Lung (tissue), 11 donors: ENCODE measurements at regions not wholly inside any gene's neighbourhood (a gene's known extent, or its start where the extent isn't known, plus 50 kb on each side); places are given as distances from the start of the nearest gene placed in this dataset.

Experiments used
- ATAC-seq: fragments of 200-7000 bp; cut with Tn5 transposase; one replicate; pipeline ENCODE4 v1.9.1; 2020; ENCODE audit warnings: moderate number of reproducible peaks; ENCODE audit not compliant: insufficient read depth, low FRiP score
- DNase-seq, 3 donors: peaks; one replicate each; pipeline ENCODE4 v3.0.0-alpha.2; 2013 to 2017
- H3K27ac ChIP-seq, 2 donors: one replicate each; pipeline ENCODE4 v1.5.1; 2013; ENCODE audit warnings: mild to moderate bottlenecking in 2 of 2, moderate library complexity in 2 of 2, control low read depth in 1 of 2, inconsistent platforms in 1 of 2, low read depth in 1 of 2, low read length in 1 of 2
- H3K27me3 ChIP-seq, 3 donors: one replicate each; pipeline ENCODE4 v1.5.1; 2013; ENCODE audit warnings: low read length in 2 of 3; ENCODE audit not compliant: control insufficient read depth in 3 of 3, insufficient read depth in 3 of 3
- H3K36me3 ChIP-seq, 4 donors: one replicate each; pipeline ENCODE4 v1.5.1; 2013; ENCODE audit warnings: low read length in 4 of 4, mild to moderate bottlenecking in 1 of 4, moderate library complexity in 1 of 4; ENCODE audit not compliant: control insufficient read depth in 4 of 4, insufficient read depth in 4 of 4
- H3K4me1 ChIP-seq, 5 donors: one replicate each; pipeline ENCODE4 v1.5.1; 2013; ENCODE audit warnings: low read length in 5 of 5, mild to moderate bottlenecking in 2 of 5, moderate library complexity in 1 of 5; ENCODE audit not compliant: control insufficient read depth in 5 of 5, insufficient read depth in 5 of 5
- H3K4me3 ChIP-seq: one replicate; pipeline ENCODE4 v1.5.1; 2013; ENCODE audit warnings: mild to moderate bottlenecking, control low read depth, moderate library complexity
- H3K9ac ChIP-seq, 2 donors: one replicate each; pipeline ENCODE4 v1.5.1; 2013; ENCODE audit warnings: low read length in 2 of 2, control low read depth in 1 of 2; ENCODE audit not compliant: insufficient read depth in 1 of 2
- H3K9me3 ChIP-seq, 4 donors: one replicate each; pipeline ENCODE4 v1.5.1; 2013; ENCODE audit warnings: low read length in 3 of 4, mild to moderate bottlenecking in 1 of 4, moderate library complexity in 1 of 4; ENCODE audit not compliant: control insufficient read depth in 4 of 4, insufficient read depth in 3 of 4
- WGBS, 2 donors: extraction: QIAGEN DNeasy Blood & Tissue Kit; methylation state at CpG; one replicate each; pipeline ENCODE4 v1.1.7; 2013; 5-methylcytosine and 5-hydroxymethylcytosine counted together
- TF ChIP-seq, protein P1 (sequence below): IDR thresholded peaks from 2 replicates; pipeline ENCODE4 v1.5.1; 2012; ENCODE audit warnings: mild to moderate bottlenecking; ENCODE audit errors: control extremely low read depth, extremely low read depth
- donor health status: control.
- donor health status: control.
- donor health status: Bipolar disorder and iron deficiency.
- donor health status: healthy.
- donor health status: DM: yes; HTN: yes; CAD: no.

DNA sequence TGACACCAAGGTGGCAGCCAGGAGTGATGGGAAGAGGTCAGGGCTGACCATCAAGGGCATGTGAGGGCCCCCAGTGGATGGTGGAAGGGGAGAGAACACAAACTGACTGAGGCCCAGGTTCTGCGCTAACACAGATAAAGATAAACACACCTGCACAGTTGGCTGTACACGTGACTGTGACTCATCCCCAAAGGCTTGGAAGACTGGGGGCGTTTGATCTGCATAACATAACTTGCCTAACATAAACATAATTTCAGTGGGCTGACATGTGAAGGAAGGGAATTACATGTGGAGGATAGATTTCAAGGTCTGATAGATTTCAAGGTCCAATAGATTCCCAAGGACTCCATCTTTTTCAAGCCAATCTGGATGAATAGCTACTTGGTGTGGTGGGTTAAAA lies 100.9 kb upstream of the TNRC6C start:
- WGBS, 2 donors, result 80 to 89% methylated on average over 3 of the region's 3 CpGs
- no peaks in the 10 kb centered on the region for H3K9me3 ChIP-seq
- ATAC-seq (no peak), DNase-seq (no peak)
- H3K9ac ChIP-seq, result no peak overlapping the region
- no peak overlapping the region for H3K4me3 ChIP-seq
- H3K27ac ChIP-seq, result no peak overlapping the region
- TF ChIP-seq, protein P1, sequence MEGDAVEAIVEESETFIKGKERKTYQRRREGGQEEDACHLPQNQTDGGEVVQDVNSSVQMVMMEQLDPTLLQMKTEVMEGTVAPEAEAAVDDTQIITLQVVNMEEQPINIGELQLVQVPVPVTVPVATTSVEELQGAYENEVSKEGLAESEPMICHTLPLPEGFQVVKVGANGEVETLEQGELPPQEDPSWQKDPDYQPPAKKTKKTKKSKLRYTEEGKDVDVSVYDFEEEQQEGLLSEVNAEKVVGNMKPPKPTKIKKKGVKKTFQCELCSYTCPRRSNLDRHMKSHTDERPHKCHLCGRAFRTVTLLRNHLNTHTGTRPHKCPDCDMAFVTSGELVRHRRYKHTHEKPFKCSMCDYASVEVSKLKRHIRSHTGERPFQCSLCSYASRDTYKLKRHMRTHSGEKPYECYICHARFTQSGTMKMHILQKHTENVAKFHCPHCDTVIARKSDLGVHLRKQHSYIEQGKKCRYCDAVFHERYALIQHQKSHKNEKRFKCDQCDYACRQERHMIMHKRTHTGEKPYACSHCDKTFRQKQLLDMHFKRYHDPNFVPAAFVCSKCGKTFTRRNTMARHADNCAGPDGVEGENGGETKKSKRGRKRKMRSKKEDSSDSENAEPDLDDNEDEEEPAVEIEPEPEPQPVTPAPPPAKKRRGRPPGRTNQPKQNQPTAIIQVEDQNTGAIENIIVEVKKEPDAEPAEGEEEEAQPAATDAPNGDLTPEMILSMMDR, result no peak
- peaks cover 0 to 5% (median 0%) of the 10 kb centered on the region in 5 donors for H3K4me1 ChIP-seq
- peaks cover 0 to 3% (median 0%) of the 10 kb centered on the region in 3 donors for H3K27me3 ChIP-seq
- no peaks in the 10 kb centered on the region for H3K36me3 ChIP-seq

DNA sequence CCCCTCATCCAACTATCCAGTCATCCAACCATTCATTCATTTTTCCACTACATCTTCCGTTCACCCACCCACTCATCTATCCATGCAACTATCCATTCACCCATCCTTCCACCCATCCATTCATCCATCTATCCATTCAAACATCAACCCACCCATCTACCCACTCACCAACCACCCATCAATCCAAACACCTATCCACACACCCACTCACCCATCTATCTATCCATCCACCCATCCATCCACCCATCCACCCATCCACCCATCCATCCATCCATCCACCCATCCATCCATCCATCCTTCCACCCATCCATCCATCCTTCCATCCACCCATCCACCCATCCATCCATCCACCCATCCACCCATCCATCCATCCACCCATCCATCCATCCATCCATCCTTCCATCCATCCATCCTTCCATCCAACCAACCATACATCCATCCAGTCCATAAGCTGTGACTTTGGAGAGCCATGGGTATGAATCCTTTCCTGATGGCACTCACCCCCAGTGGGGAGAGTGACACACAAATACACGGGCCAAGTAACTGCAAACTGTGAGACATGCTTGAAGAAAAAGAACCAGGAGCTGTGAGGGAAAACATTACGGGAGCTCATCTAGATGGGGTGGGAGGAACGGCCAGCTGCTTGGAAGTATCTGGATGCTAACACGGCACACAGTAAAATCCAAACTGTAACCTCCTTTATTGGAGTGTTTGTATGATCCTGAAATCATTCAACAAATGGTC lies 100.0 kb upstream of the TNRC6C start:
- Histone ChIP-seq H3K9ac (no peak overlapping the region), H3K27me3 (peaks cover 0 to 3% (median 0%) of the 10 kb centered on the region in 3 donors), H3K4me1 (peaks cover 0 to 8% (median under 1%) of the 10 kb centered on the region in 5 donors), H3K27ac (no peak overlapping the region), H3K4me3 (no peak overlapping the region), H3K9me3 (no peaks in the 10 kb centered on the region), H3K36me3 (no peaks in the 10 kb centered on the region)
- DNase-seq, result no peak
- TF ChIP-seq, protein P1, result no peak
- 81 to 89% methylated on average over 5 of the region's 5 CpGs for WGBS, 2 donors
- no peak for ATAC-seq

DNA sequence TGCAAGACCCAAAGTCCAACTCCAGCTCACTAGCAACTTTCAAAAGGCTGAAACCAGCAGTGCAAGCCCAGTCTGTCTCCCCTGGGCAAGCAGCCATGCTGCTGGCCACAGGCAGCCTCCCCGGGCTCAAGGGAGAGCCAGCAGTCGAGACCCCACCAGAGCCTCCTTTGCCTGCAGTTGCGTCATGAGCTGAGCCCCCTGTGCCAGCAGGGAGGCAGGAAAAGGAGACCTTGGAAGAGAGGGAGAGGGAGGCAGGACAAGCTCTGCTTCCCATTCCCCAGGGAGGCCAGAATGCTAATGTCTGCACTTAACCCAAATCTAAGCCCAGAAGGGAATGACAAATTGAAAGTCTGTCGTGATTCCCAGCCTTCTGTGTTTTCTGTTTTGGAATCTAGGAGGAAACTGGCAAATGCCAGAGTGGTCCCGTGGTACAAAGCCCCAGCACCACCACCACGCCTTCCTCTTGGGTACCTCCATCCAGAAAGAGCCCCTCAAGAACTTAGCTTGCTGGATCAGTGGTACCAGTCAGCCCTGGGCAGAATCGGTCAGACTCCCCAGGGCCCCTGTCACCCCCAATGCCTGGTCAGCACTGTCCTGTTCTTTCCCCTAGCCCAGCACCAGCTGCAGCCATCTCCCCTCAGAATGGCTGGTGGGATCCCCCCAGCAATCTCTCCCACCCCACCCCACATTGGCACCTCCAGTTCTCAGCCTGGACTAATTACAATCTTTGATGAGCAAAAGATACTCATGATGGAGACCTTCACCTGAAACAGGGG lies 99.3 kb upstream of the TNRC6C start:
- Histone ChIP-seq H3K4me1 (peaks cover 0 to 16% (median 2%) of the 10 kb centered on the region in 5 donors), H3K9ac (no peak overlapping the region), H3K4me3 (no peak overlapping the region), H3K9me3 (no peaks in the 10 kb centered on the region), H3K27ac (no peak overlapping the region), H3K36me3 (no peaks in the 10 kb centered on the region), H3K27me3 (peaks cover 0 to 3% (median 0%) of the 10 kb centered on the region in 3 donors)
- TF ChIP-seq, protein P1, result no peak
- WGBS, 2 donors, result 69 to 81% methylated on average over 7 of the region's 7 CpGs
- ATAC-seq, result no peak
- DNase-seq, result no peak
